ENCODE measurements at regions not wholly inside any gene's neighbourhood (a gene's known extent, or its start where the extent isn't known, plus 50 kb on each side); places are given as distances from the start of the nearest gene placed in this dataset.
"Not testable (repeated sequence)": the region's sequence is repeated elsewhere in the genome, so short reads cannot be mapped to it uniquely, and the experiment has no call there.

DNA sequence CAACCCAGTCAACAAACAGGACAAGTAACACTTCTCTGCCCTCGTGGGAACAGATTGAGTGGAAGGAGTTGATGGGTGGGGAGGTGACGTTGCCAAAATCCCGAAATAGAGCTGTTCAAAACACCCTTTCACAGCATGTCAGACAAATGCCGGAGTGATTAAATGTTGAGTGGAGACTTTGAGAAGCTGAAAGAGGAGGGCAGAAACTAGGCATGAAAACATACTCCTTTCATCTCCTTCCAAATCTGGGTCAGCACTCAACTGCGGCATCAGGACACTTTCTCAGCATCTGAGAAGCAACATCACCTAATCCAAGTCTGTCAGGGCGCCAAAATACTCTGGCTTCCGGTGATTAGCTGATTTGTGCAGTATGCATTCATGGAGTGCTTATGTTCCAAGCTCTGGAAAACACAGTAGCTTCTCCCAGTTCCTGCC is 51.5 kb upstream of the MRI1 start:
- DNase-seq (ENCODE audit: low read depth): no peak

DNA sequence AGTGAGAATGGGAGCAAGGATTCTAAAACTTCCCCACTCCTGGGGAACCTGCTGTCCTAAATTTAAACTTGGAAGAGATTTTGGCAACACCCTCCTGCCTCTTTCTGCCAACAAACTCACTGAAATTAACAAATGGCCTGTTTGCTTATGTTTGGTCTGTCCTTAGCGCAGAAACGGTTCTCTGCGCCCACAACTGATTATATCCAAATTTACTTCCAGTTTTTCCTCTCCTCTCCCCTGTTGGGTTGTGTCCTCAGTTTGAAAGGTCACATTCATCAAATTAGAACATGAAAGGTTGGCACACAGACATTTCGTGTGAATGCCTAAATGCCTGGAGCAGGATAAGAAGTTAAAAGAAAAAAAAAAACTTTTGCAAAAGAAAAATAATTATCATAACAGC is 56.4 kb upstream of the MRI1 start:
- DNase-seq (ENCODE audit: low read depth): no peak

DNA sequence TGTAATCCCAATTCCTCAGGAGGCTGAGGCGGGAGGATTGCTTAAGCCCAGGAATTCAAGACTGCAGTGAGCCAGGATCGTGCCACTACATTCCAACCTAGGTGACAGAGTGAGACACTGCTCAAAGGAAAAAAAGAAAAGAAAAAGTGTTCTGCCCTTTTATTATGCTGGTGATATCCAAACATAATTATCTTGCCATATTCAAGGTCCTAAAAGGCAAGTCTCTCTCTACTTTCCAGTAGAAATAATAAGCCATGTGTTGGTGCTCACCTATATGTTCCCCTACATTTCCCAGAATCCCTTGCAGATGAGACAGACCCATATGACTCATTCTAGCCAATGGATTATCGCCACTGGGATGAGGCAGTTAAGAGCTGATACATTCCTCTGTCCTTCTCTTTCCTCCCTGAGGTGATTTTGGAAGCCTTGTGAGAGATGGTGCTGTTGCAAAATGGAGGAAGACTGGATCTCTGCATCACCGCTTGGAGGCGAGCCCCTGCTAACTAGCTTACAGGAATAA is 58.3 kb upstream of the MRI1 start:
- no peak for DNase-seq (ENCODE audit: low read depth)

DNA sequence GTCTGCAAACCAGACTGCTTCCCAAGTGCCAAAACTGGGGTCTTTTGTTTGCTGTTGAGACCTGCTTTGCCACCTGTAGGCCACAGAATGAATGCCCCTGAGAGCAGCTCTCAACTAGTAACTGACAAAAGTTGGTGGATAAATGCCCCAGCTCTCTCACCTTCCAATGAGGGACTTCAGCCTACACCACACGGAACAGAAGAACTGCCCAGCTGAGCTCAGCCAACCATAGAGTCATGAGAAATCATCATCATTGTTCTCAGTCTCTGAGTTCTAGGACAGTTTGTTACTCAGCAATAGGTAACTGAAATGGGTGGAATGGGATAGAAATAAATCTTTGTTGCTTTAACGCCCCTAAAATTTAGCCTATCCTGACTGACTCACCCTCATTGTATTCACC is 59.1 kb upstream of the MRI1 start:
- DNase-seq (ENCODE audit: low read depth): no peak

DNA sequence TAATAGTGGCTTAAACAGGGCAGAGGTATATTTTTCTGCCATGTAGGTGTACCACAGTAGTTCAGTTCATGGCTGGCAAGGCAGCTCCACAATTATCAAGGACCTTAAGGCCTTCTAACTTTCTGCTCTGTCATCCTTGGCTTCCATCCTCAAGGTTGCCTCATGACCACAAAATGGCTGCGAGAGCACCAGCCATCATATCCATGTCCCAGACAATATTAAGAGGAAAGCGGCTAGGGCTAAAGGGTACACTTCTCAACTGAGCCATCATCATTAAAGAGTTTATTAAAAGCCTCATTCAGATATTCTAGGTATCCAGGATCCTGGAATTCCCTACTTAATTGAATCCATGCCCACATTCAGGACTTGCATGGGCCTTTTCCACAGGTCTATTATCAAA is 62.7 kb upstream of the MRI1 start:
- DNase-seq (ENCODE audit: low read depth): no peak

DNA sequence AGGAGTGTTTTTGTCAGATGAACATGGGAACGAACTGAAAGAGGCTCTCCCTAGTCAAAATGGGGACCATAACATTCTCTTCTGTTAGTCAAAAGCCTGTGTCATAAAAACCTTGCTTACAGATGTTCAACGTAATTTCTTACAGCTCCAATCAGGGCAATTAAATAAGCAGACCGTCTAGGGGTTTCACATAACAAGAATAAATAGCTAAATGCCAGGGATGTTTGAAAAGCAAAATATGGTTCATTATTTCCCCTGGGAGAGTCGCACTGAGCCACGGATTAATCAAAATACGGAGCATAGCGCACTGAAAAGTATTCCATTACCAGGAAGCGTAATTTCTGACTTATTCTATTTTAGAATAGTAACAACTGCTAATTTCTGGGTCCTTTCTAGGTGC is 63.7 kb upstream of the MRI1 start:
- DNase-seq (ENCODE audit: low read depth): no peak

DNA sequence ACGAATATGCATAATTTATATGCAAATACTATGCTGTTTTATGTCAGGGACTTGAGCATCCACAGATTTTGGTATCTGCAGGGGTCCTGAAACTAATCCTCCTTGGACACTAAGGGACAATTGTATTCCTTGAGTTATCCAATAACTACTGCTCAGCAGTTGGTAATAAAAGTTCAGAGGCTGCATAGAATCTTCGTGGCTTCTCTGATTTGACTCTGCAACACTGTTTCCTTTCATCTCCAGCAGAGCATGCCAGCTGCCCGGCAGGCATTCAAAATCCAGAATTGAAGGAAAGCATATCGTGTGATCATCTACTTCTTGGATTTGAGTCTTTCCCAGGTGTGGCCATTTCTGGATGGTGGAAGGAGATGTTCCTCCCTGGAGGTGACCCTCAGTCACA is 64.5 kb upstream of the MRI1 start:
- DNase-seq (ENCODE audit: low read depth): no peak

DNA sequence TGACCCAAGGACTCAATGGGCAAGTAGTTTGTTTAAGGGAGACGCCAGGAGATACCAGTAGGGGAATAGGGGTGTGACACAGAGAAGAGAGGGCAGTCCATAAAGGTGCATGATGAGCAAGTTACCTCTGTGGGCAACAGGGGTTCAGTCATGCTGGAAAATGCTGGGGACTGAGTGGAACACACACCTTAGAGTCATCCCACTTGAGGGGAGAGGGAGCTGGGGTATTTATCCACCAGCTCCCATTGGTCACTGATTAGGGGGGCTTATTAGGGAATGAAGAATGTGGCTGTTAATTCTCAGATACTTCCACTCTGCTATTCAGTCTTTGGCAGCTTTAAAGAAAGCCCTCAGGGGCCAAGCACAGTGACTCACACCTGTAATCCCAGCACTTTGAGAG is 67.5 kb upstream of the MRI1 start:
- no peak for DNase-seq (ENCODE audit: low read depth)

DNA sequence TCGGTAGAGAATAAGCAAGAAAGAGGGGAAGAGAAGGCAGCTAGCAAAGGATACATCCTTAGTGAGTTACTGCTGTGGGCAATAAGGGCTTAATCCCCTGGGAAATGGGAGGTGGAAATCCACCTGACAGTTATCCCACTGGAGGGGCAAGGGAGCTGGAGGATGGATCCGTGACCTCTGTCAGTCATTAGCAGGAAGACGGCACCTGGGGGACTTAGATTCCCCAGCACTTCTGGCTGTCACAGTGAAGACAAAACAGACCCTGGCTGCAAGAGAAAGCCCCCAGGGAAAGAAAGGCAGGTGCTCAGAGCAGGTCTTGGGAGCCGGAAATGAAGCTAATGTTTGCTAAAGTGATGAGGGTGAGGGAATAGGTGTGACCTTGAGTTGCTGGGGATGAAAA is 70.4 kb upstream of the MRI1 start:
- no peak for DNase-seq (ENCODE audit: low read depth)

DNA sequence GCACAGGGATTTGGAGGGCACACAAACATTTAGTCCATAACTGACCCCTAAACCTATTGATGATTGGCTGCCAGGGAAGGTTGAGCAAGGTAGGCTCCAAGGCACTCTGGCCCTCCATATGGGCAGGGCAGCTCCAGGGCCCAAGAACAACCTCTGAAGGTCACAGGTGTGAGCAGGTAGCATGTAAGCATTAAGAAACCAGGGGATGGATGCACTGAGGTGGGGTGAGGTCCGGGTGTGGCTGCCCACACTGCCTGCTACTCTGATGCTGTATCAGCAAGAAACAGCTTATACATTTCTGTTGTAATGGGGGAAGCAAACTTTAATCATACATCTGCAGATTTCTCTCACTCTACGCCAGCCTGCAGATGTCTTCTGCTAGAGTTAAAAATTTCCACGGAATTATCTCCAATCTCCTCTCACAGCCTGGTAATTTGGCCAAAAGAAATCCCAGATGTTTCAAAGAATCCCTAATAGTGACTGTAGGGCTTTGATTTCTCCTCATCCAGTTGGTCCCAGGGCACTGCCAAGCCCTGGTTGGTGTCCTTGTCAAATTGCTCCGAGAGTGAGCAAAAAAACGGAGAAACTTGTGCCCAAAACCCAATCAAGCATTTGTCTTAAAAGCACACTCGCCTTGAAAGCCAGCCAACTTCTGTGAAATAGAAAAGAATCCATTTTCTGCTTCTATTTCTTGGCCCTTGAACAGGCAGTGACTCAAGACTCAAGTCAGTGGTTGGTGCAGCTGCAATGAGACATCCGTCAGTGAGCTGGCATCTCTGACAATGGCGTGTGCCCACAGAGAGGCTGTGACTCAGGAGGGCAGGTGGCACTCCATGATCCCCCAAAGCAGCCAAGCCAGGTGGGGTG is 72.5 kb upstream of the MRI1 start:
- DNase-seq (ENCODE audit: low read depth): no peak

DNA sequence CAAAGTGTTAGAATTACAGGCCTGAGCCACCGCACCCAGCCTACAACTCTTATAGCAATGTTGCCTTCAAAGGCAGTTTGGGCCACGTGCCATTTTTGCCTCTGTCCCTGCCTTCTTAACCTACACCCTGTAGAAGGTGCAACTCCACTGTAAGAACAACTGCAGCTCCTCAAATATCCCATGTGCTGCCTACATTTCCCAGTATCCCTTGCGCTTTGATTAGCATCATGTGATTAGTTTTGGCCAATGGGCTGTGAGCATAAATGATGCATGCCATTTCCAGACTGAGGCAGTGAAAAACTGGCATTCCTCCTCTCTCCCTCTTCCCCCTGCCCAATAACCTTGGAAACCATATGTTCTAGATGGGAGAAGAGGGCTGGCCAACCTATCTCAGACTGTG is 75.2 kb upstream of the MRI1 start:
- DNase-seq (ENCODE audit: low read depth): no peak

DNA sequence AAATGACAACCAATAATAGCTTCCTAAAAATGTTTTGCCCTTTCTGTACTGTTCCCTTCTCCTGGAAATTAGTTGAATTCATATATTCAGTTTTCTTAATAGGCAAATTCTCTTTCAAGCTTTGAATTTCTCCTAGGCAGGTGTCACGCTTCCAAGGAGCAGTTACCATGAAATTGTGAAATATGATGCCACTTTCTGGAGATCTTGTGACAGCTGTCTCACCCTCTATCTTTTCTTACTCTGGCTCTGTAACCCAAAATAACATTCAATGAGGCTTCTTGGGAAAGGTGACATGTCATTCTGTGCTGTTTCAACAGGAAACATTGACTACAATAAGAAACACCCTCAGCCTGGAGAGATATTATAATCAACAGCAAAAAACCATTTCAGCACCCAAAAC is 80.3 kb upstream of the MRI1 start:
- DNase-seq (ENCODE audit: low read depth): no peak

DNA sequence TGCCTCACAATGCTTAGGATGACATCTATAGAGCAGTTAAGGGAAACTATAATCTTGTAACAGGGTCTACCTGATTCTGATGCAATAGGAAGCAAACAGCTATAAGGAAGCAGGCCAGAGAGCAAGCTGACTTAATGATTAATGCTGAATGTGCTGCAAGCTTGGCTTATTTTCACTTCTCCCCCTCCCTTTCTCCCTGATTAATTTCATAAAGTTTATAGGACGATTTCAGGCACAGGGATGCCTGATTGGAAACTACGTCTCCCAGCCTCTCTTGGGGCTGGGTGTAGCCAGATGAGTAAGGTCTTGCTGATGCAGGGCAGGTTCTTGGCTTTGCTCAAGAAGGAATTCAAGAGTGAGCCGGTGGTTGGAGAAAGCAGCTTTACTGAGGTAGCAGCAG is 82.8 kb upstream of the MRI1 start:
- no peak for DNase-seq (ENCODE audit: low read depth)

DNA sequence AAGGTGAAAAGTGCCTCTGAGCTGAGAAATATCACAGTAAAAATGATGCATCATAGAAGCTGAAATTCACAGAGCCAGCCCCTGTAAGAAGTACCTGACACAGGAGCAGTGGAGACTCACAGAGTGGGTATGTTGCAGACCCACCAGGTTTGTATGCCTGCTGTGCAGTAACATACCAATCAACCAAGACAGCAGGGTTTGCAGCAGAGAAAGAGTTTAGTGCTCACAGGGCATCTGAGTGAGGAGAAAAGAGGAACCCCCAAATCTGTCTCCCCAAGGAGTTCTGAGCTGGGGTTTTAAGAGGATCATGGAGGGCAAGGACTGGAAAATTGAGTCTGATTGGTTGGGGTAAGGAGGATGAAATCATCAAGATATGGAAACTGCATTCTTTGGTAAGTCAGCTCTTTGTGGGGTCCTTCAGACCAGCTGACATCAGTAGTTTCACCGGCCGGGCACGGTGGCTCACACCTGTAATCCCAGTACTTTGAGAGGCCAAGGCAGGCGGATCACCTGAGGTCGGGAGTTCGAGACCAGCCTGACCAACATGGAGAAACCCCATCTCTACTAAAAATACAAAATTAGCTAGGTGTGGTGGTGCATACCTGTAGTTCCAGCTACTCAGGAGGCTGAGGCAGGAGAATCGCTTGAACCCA is 83.5 kb upstream of the MRI1 start:
- DNase-seq (ENCODE audit: low read depth): not testable (repeated sequence)

DNA sequence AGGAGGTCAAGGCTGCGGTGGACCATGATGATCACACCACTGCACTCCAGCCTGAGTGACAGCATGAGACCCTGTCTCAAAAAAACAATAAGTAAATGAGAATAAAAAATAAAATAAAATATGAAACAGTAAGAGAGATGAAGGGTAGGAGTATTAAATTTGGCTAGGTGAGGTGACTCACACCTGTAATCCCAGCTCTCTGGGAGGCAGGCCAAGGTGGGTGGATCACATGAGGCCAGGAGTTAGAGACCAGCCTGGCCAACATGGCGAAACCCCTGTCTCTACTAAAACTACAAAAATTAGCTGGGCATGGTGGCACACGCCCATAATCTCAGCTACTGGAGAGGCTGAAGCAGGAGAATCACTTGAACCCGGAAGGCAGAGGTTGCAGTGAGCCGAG is 87.4 kb upstream of the MRI1 start:
- not testable (repeated sequence) for DNase-seq (ENCODE audit: low read depth)

DNA sequence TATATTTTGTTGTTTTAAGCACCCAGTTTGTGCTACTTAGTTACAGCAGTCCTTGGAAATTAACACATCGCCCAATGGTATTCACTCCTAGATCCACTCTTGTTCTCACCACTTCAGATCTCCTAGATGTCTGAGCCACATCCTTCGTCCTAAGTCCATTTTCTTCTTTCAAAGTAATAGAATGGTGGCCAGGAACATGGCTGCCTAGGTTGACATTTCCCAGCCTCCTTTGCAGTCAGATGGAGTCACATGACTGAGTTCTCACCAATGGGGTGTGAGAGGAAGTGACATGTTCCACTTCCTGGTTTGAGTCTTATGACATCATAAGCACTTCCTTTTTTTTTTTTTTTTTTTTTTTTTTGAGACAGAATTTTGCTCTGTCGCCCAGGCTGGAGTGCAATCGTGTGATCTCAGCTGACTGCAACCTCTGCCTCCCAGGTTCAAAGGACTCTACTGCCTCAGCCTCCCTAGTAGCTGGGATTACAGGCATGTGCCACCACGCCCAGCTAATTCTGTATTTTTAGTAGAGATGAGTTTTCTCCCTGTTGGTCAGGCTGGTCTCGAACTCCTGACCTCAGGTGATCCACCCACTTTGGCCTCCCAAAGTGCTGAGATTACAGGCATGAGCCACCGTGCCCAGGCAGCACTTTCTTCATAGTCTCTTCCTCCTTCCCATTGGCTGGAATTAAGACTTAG is 91.7 kb upstream of the MRI1 start:
- DNase-seq (ENCODE audit: low read depth): not testable (repeated sequence)

DNA sequence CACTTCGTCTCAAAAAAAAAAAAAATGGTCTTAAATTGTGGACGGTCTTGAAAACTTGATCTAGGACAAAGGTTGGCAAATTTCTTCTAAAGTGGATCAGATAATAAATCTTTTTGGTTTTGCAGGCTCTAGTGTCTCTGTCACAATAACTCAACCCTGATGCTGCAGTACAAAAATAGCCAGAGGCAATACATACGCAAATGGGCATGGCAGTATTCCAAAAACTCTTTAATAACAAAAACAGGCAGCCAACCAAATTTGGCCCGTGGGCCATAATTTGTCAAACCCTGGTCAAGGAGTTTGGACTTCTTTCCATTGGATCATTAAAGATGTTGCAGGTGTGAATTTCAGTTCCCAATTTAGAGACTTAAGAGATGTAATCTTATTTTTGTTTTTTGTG is 93.5 kb upstream of the MRI1 start:
- no peak for DNase-seq (ENCODE audit: low read depth)

DNA sequence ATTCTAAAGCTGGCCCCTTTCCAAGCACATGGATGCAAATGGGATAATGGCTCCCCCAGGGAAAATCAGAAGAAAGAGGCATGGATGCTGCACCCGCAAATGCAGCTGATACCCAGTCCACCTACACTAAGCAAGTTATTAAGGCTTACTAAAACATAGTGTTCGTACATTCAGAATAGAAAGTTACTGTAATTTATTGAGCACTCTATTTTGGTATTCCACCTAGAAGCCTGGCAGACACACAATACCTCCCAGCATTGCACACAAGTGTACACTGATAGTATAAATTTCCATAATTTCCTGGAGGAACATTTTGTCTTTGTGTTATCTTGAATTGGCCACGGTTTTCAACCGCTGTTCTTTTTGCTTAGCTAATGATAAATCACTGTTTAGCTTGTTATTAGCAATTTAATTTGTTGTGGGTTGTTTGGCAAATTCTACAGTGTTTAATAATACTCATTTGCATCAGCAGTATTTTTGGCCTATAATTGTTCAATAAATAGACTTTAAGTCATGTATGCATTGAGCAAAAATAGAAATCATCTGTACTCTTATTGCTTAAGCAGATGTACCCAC is 94.5 kb upstream of the MRI1 start:
- DNase-seq (ENCODE audit: low read depth): no peak

DNA sequence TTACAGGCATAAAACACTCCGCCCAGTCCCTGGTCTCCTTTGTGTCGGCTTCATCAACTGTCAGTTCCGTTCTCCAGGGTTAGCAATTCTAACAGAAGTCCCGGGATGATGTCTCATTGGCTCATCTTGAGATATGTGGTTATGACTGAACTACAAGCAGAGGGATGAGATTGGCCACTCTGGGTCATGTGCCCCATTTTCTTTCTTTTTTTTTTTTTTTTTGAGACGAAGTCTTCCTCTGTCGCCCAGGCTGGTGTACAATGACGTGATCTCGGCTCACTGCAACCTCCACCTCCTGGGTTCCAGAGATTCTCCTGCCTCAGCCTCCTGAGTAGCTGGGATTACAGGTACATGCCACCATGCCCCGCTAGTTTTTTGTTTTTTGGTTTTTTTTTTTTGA is 95.4 kb upstream of the MRI1 start:
- no peak for DNase-seq (ENCODE audit: low read depth)

DNA sequence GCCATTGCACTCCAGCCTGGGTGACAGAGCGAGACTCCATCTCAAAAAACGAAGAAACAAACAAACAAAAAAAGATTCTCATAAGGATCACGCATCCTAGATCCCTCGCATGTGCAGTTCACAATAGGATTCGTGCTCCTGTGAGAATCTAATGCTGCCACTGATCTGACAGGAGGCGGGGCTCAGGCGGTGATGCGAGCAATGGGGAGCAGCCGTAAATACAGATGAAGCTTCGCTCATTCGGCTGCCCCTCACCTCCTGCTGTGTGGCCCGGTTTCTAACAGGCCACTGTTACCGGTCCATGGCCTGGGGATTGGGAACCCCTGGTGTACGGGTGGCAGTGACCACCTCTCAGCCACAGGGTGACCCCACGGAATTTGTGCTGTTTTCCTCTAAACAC is 98.2 kb upstream of the MRI1 start:
- DNase-seq (ENCODE audit: low read depth): no peak

DNA sequence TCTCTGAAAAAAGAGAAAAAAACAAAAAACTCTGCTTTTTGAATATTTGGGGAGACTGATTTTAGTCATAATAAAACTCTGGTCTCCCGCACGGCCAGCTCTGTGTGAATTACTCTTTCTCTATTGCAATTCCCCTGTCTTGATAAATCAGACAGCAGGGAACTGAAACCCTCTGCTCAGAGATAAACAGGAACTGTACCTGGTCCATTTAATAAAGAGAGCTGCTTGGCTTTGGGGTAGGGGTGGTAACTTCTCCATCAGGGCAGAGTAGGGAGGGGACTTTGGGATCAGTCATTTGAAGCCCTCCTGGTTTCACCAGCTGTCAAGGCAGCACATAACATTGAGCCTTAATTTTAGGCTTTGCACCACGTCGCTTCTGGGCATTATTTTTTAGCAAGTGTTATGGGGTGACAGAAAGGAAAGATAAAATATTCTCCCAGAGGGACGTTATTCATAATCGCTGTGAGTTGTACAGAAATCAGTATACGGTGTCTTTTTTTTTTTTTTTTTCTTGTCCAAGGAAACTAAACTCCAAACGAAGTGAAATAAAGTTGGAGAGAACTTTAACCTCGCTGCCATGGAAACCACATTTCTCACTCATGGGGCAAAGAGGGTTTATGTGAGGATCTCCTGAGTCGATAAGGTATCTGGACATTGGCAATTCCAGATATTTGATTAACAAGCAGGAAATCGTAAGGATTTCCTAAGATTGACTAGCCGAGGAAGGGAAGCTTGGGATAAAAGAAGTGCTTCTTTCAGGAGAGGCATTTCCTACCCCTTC is 99.0 kb upstream of the MRI1 start:
- DNase-seq (ENCODE audit: low read depth): no peak

All from stimulated activated CD8-positive, alpha-beta memory T cell treated with anti-CD3 and anti-CD28 coated beads, Interleukin-15, amount 100 ng/mL, for 1 hour (primary cell).